ENCODE measurements at regions not wholly inside any gene's neighbourhood (a gene's known extent, or its start where the extent isn't known, plus 50 kb on each side); places are given as distances from the start of the nearest gene placed in this dataset.

DNA sequence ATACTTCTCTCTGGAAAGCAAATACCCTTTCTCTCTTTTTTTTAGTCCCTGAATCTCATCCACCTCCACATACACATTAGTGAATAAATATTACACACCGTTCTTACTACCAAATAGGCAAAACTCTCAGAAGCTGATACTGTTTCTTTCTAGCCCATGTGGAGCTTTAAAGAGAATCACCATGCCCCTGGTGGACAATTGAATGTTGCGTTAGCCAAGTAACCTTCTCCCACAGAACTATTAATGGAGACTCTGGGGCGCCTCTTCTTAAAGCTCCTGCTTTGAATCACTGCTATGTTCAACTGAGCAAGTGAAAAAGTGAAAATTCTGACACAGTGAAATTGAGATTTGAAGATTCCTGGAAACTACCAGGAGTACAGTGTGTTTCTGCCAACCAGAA is 522.8 kb upstream of the CDH7 start:
- Histone ChIP-seq H3K27ac (no peak overlapping the region), H3K36me3 (replicated peaks in 1 of 2; ENCODE audit: insufficient read depth in 1 of 2, low read depth in 2 of 2) (no peaks in the 10 kb centered on the region), H3K4me3 (no peak overlapping the region), H3K4me1 (no peaks in the 10 kb centered on the region), H3K27me3 (no peaks in the 10 kb centered on the region), H3K9me3 (no peaks in the 10 kb centered on the region)
- no peak for DNase-seq
- no peak for TF ChIP-seq POLR2A (IDR thresholded peaks at IDR 0.05)
- TF ChIP-seq, protein P1, sequence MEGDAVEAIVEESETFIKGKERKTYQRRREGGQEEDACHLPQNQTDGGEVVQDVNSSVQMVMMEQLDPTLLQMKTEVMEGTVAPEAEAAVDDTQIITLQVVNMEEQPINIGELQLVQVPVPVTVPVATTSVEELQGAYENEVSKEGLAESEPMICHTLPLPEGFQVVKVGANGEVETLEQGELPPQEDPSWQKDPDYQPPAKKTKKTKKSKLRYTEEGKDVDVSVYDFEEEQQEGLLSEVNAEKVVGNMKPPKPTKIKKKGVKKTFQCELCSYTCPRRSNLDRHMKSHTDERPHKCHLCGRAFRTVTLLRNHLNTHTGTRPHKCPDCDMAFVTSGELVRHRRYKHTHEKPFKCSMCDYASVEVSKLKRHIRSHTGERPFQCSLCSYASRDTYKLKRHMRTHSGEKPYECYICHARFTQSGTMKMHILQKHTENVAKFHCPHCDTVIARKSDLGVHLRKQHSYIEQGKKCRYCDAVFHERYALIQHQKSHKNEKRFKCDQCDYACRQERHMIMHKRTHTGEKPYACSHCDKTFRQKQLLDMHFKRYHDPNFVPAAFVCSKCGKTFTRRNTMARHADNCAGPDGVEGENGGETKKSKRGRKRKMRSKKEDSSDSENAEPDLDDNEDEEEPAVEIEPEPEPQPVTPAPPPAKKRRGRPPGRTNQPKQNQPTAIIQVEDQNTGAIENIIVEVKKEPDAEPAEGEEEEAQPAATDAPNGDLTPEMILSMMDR (IDR thresholded peaks at IDR 0.05): no peak
- 78 to 80% methylated on average over 3 of the region's 3 CpGs for WGBS, 2 donors
- intact Hi-C loops (cut with DNase I): no loop called here
- ATAC-seq: no peak

DNA sequence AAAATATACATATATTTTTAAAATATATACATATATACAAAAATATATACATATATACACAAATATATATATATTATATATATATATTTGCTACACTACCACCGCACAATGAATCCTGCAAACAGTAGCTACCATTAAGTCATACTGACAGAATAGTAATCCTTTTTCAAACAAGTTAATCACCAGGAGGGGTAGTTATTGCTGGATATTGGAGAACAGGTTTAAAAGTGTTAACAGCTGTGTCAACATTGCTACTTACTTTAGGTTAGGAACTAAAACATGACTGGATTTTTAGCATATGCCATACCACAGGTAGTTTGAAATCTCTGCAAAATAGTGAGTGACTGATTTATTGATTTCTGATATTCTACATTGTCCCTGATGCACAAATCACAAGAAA is 529.1 kb upstream of the CDH7 start:
- H3K4me1 ChIP-seq: no peaks in the 10 kb centered on the region
- ATAC-seq (no peak), DNase-seq (no peak)
- H3K4me3 ChIP-seq: no peak overlapping the region
- no peaks in the 10 kb centered on the region for H3K36me3 ChIP-seq (replicated peaks in 1 of 2; ENCODE audit: insufficient read depth in 1 of 2, low read depth in 2 of 2)
- H3K9me3 ChIP-seq: no peaks in the 10 kb centered on the region
- no peaks in the 10 kb centered on the region for H3K27me3 ChIP-seq
- TF ChIP-seq POLR2A (IDR thresholded peaks at IDR 0.05): no peak
- TF ChIP-seq, protein P1 (IDR thresholded peaks at IDR 0.05): no peak
- WGBS, 2 donors: 54 to 60% methylated on average over 1 of the region's 1 CpG
- intact Hi-C loops (cut with DNase I): no loop called here
- no peak overlapping the region for H3K27ac ChIP-seq

DNA sequence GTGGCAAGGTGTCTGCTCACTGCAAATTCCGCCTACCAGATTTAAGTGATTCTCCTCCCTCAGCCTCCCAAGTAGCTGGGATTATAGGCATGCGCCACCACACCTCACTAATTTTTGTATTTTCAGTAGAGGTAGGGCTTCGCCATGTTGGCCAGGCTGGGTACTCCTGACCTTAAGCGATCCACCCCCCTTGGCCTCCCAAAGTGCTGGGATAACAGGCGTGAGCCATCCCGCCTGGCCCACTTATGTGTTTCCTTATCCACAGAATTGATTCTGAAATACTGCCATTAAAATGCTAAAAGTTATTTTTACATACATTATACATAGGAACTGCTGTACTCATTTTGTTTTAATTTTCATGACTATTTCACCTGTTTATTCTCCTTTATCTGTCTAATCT is 529.7 kb upstream of the CDH7 start:
- H3K27me3 ChIP-seq: no peaks in the 10 kb centered on the region
- no peaks in the 10 kb centered on the region for H3K9me3 ChIP-seq
- intact Hi-C loops (cut with DNase I): no loop called here
- H3K4me3 ChIP-seq: no peak overlapping the region
- no peaks in the 10 kb centered on the region for H3K36me3 ChIP-seq (replicated peaks in 1 of 2; ENCODE audit: insufficient read depth in 1 of 2, low read depth in 2 of 2)
- no peak overlapping the region for H3K27ac ChIP-seq
- no peak for TF ChIP-seq POLR2A (IDR thresholded peaks at IDR 0.05)
- TF ChIP-seq, protein P1 (IDR thresholded peaks at IDR 0.05): no peak
- ATAC-seq (no peak), DNase-seq (no peak)
- 76 to 85% methylated on average over 6 of the region's 6 CpGs for WGBS, 2 donors
- no peaks in the 10 kb centered on the region for H3K4me1 ChIP-seq

DNA sequence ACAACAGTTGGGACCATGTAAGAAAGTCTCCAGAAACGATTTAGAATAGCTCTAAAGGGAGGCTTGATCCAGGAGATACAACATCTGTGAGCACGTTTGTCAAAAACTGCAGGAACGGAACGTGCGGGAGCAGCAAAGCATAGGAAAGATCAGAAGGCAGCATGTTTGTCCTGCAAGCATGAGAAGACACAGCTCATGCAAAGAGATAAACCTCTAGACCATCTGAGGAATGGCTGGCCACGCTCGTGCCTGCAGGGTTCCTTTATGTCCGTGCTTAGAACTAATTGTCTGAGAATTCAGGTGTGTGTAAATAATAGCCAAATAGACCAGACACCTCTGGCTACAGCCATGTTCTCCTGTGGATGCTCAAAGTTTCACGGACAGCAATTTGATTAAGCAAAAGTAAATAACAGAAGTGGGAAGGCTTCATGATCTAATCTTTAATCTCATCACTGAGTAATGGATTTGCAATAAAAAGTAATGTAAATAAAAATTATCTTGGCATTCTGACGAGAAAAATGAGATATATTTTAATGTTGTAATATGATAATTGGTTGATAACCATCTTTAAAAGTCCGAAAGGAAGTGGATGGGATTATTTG is 534.8 kb upstream of the CDH7 start:
- no peaks in the 10 kb centered on the region for H3K9me3 ChIP-seq
- ATAC-seq (no peak), DNase-seq (no peak)
- no peak for TF ChIP-seq POLR2A (IDR thresholded peaks at IDR 0.05)
- TF ChIP-seq, protein P1 (IDR thresholded peaks at IDR 0.05): no peak
- H3K4me3 ChIP-seq: no peak overlapping the region
- H3K27ac ChIP-seq: no peak overlapping the region
- H3K27me3 ChIP-seq: no peaks in the 10 kb centered on the region
- 44 to 47% methylated on average over 11 of the region's 11 CpGs for WGBS, 2 donors
- intact Hi-C loops (cut with DNase I): no loop called here
- no peaks in the 10 kb centered on the region for H3K36me3 ChIP-seq (replicated peaks in 1 of 2; ENCODE audit: insufficient read depth in 1 of 2, low read depth in 2 of 2)
- no peaks in the 10 kb centered on the region for H3K4me1 ChIP-seq

DNA sequence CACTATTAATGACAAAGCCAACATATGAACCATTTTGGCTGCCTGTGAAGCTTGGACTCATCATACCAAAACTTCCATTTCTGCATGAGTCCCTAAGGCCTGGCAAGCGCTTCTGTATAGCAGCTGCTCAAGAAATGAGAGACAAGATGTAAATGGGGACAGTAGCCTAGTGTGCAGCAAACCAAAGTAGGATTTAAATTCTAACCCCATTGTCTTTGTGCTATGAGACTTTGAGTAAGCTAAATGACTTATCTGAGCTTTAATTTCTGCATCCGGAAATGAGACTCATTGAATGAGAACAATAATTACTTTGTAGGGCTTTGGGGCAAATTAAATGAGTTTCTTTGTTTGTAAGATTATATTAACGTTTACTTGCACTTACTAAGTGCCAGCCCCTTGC is 536.4 kb upstream of the CDH7 start:
- ATAC-seq: no peak
- H3K4me1 ChIP-seq: no peaks in the 10 kb centered on the region
- no peaks in the 10 kb centered on the region for H3K9me3 ChIP-seq
- TF ChIP-seq POLR2A (IDR thresholded peaks at IDR 0.05): no peak
- TF ChIP-seq, protein P1 (IDR thresholded peaks at IDR 0.05): no peak
- intact Hi-C loops (cut with DNase I): no loop called here
- WGBS, 2 donors: 56 to 59% methylated on average over 3 of the region's 3 CpGs
- no peak for DNase-seq
- H3K36me3 ChIP-seq (replicated peaks in 1 of 2; ENCODE audit: insufficient read depth in 1 of 2, low read depth in 2 of 2): no peaks in the 10 kb centered on the region
- no peak overlapping the region for H3K27ac ChIP-seq
- H3K27me3 ChIP-seq: no peaks in the 10 kb centered on the region
- no peak overlapping the region for H3K4me3 ChIP-seq

Data from body of pancreas (tissue), 4 donors.